Thymus (tissue), 11 donors: ENCODE measurements at regions not wholly inside any gene's neighbourhood (a gene's known extent, or its start where the extent isn't known, plus 50 kb on each side); places are given as distances from the start of the nearest gene placed in this dataset.
A peak's percentile ranks its signal among the peaks of the same experiment; 100 is the strongest.

ENCODE experiments used
- DNase-seq, 9 donors: peaks; one replicate each; pipeline ENCODE4 v3.0.0-alpha.2; 2013; ENCODE audit warnings: low spot score in 9 of 9, low read depth in 6 of 9, missing footprints in 1 of 9
- H3K27ac ChIP-seq, 2 donors: one replicate each; pipeline ENCODE4 v1.5.1; 2013; ENCODE audit warnings: control low read depth in 1 of 2, low read depth in 1 of 2, low read length in 1 of 2, mild to moderate bottlenecking in 1 of 2, moderate library complexity in 1 of 2
- H3K27me3 ChIP-seq, 2 donors: one replicate each; pipeline ENCODE4 v1.5.1; 2013; ENCODE audit warnings: low read length in 1 of 2; ENCODE audit not compliant: control insufficient read depth in 2 of 2, insufficient read depth in 1 of 2
- H3K36me3 ChIP-seq, 2 donors: one replicate each; pipeline ENCODE4 v1.5.1; 2013; ENCODE audit warnings: low read length in 1 of 2, mild to moderate bottlenecking in 1 of 2, moderate library complexity in 1 of 2; ENCODE audit not compliant: control insufficient read depth in 2 of 2, insufficient read depth in 2 of 2
- H3K4me1 ChIP-seq, 2 donors: one replicate each; pipeline ENCODE4 v1.5.1; 2013; ENCODE audit warnings: low read length in 2 of 2; ENCODE audit not compliant: control insufficient read depth in 2 of 2, insufficient read depth in 2 of 2
- H3K4me3 ChIP-seq, 2 donors: one replicate each; pipeline ENCODE4 v1.5.1; 2013; ENCODE audit warnings: low read length in 2 of 2, control low read depth in 1 of 2, mild to moderate bottlenecking in 1 of 2
- H3K9me3 ChIP-seq, 2 donors: one replicate each; pipeline ENCODE4 v1.5.1; 2013; ENCODE audit warnings: low read length in 1 of 2, mild to moderate bottlenecking in 1 of 2; ENCODE audit not compliant: control insufficient read depth in 2 of 2, insufficient read depth in 1 of 2
- WGBS: extraction: QIAGEN DNeasy Blood & Tissue Kit; methylation state at CpG from one replicate; pipeline ENCODE4 v1.1.7; 2013; 5-methylcytosine and 5-hydroxymethylcytosine counted together
- donor health status: healthy.

GRCh38 chr16:85488414-85488813 is 124.7 kb upstream of the GSE1 start:
- Histone ChIP-seq H3K9me3 (peaks cover 0 to 7% of the 10 kb centered on the region in 2 donors), H3K4me3 (no peak overlapping the region), H3K4me1 (peaks cover 25 to 61% of the 10 kb centered on the region in 2 donors), H3K27me3 (no peaks in the 10 kb centered on the region), H3K36me3 (peaks cover 4 to 23% of the 10 kb centered on the region in 2 donors), H3K27ac (no peak overlapping the region)
- WGBS: 90% methylated on average over 8 of the region's 8 CpGs
- no peak for DNase-seq

- WGBS: 96% methylated on average over 27 of the region's 27 CpGs
- H3K27me3 ChIP-seq: no peaks in the 10 kb centered on the region
- H3K4me1 ChIP-seq: peaks cover 25 to 61% of the 10 kb centered on the region in 2 donors
- no peak overlapping the region for H3K27ac ChIP-seq
- H3K36me3 ChIP-seq: peaks cover 0 to 10% of the 10 kb centered on the region in 2 donors
- no peak for DNase-seq
- H3K9me3 ChIP-seq: peaks cover 0 to 7% of the 10 kb centered on the region in 2 donors
- H3K4me3 ChIP-seq: no peak overlapping the region
Measured at GRCh38 chr16:85490407-85491057, 122.6 kb upstream of the GSE1 start.

- Histone ChIP-seq H3K27me3 (no peaks in the 10 kb centered on the region), H3K27ac (peak overlapping the region in 1 of 2 donors; percentile 36), H3K4me1 (peaks cover 25 to 61% of the 10 kb centered on the region in 2 donors), H3K9me3 (peaks cover 0 to 7% of the 10 kb centered on the region in 2 donors), H3K4me3 (no peak overlapping the region), H3K36me3 (peaks cover 0 to 10% of the 10 kb centered on the region in 2 donors)
- peak in 3 of 9 donors; percentile 53 to 78 (median 69) for DNase-seq
- WGBS: 76% methylated on average over 17 of the region's 17 CpGs
Measured at GRCh38 chr16:85491058-85491771, 121.9 kb upstream of the GSE1 start.

GRCh38 chr16:85491798-85492294 is 121.3 kb upstream of the GSE1 start:
- peak overlapping the region in 1 of 2 donors; percentile 36 for H3K27ac ChIP-seq
- no peak overlapping the region for H3K4me3 ChIP-seq
- 44% methylated on average over 17 of the region's 17 CpGs for WGBS
- peaks cover 0 to 7% of the 10 kb centered on the region in 2 donors for H3K9me3 ChIP-seq
- peaks cover 0 to 10% of the 10 kb centered on the region in 2 donors for H3K36me3 ChIP-seq
- peaks cover 25 to 62% of the 10 kb centered on the region in 2 donors for H3K4me1 ChIP-seq
- peak in 4 of 9 donors; percentile 41 to 70 (median 48) for DNase-seq
- H3K27me3 ChIP-seq: no peaks in the 10 kb centered on the region

GRCh38 chr16:85492295-85492864 is 120.7 kb upstream of the GSE1 start:
- H3K4me1 ChIP-seq: peaks cover 25 to 63% of the 10 kb centered on the region in 2 donors
- 79% methylated on average over 12 of the region's 12 CpGs for WGBS
- no peak overlapping the region for H3K4me3 ChIP-seq
- no peaks in the 10 kb centered on the region for H3K27me3 ChIP-seq
- peaks cover 0 to 7% of the 10 kb centered on the region in 2 donors for H3K9me3 ChIP-seq
- peak overlapping the region in 1 of 2 donors; percentile 1 for H3K27ac ChIP-seq
- DNase-seq: no peak
- H3K36me3 ChIP-seq: peaks cover 0 to 10% of the 10 kb centered on the region in 2 donors

- Histone ChIP-seq H3K27me3 (no peaks in the 10 kb centered on the region), H3K36me3 (peaks cover 0 to 10% of the 10 kb centered on the region in 2 donors), H3K4me1 (peaks cover 36 to 69% of the 10 kb centered on the region in 2 donors), H3K4me3 (no peak overlapping the region), H3K9me3 (peaks cover 0 to 15% of the 10 kb centered on the region in 2 donors), H3K27ac (no peak overlapping the region)
- WGBS: 98% methylated on average over 1 of the region's 1 CpG
- DNase-seq: no peak
Measured at GRCh38 chr16:85494315-85494714, 118.8 kb upstream of the GSE1 start.

GRCh38 chr16:85495259-85495658 is 117.9 kb upstream of the GSE1 start:
- Histone ChIP-seq H3K27me3 (no peaks in the 10 kb centered on the region), H3K9me3 (peaks cover 0 to 12% of the 10 kb centered on the region in 2 donors), H3K36me3 (peaks cover 0 to 9% of the 10 kb centered on the region in 2 donors), H3K4me3 (no peak overlapping the region), H3K27ac (no peak overlapping the region), H3K4me1 (peaks cover 34 to 67% of the 10 kb centered on the region in 2 donors)
- DNase-seq: no peak
- WGBS: 98% methylated on average over 11 of the region's 11 CpGs

- Histone ChIP-seq H3K27ac (no peak overlapping the region), H3K27me3 (no peaks in the 10 kb centered on the region), H3K9me3 (peaks cover 0 to 8% of the 10 kb centered on the region in 2 donors), H3K4me1 (peaks cover 33 to 65% of the 10 kb centered on the region in 2 donors), H3K36me3 (peaks cover 0 to 8% of the 10 kb centered on the region in 2 donors), H3K4me3 (no peak overlapping the region)
- DNase-seq: no peak
- WGBS: 99% methylated on average over 40 of the region's 40 CpGs
Measured at GRCh38 chr16:85495823-85496538, 117.1 kb upstream of the GSE1 start.
